Loucy (cell line): ENCODE measurements at regions not wholly inside any gene's neighbourhood (a gene's known extent, or its start where the extent isn't known, plus 50 kb on each side); places are given as distances from the start of the nearest gene placed in this dataset.

Experiments used
- H2AFZ ChIP-seq: fragments of 200-600 bp; sonication (generic); 2 replicates; pipeline ENCODE4 v1.6.0; 2016; ENCODE audit warnings: antibody characterized with exemption, mild to moderate bottlenecking, low read length, moderate library complexity
- H3F3A ChIP-seq: fragments of 200-600 bp; 2 replicates; pipeline ENCODE4 v1.6.0; 2016; ENCODE audit warnings: antibody characterized with exemption, low read depth, mild to moderate bottlenecking
- H3K27me3 ChIP-seq: fragments of 200-600 bp; sonication (generic); 2 replicates; pipeline ENCODE4 v1.6.1; 2014; ENCODE audit warnings: low read length, mild to moderate bottlenecking; ENCODE audit not compliant: insufficient read depth, poor library complexity, severe bottlenecking
- H3K36me3 ChIP-seq: fragments of 200-600 bp; sonication (generic); 2 replicates; pipeline ENCODE4 v1.6.1; 2016; ENCODE audit warnings: low read length; ENCODE audit not compliant: insufficient read depth
- H3K4me1 ChIP-seq: fragments of 200-600 bp; sonication (generic); 2 replicates; pipeline ENCODE4 v1.5.1; 2014; ENCODE audit warnings: low read length, mild to moderate bottlenecking; ENCODE audit not compliant: insufficient read depth, poor library complexity, severe bottlenecking
- H3K4me2 ChIP-seq: fragments of 200-600 bp; sonication (generic); 2 replicates; pipeline ENCODE4 v1.6.0; 2014; ENCODE audit warnings: antibody characterized with exemption, low read length, low read depth, mild to moderate bottlenecking; ENCODE audit not compliant: poor library complexity, severe bottlenecking
- H3K4me3 ChIP-seq: fragments of 200-600 bp; sonication (generic); 2 replicates; pipeline ENCODE4 v1.5.1; 2014; ENCODE audit warnings: low read length, mild to moderate bottlenecking, mixed read lengths; ENCODE audit not compliant: poor library complexity, severe bottlenecking
- H3K79me2 ChIP-seq: fragments of 200-600 bp; sonication (generic); 2 replicates; pipeline ENCODE4 v1.6.1; 2014; ENCODE audit warnings: low read length; ENCODE audit not compliant: insufficient read depth
- H3K9ac ChIP-seq: fragments of 200-600 bp; sonication (generic); 2 replicates; pipeline ENCODE4 v1.6.0; 2014; ENCODE audit warnings: mild to moderate bottlenecking, low read depth, low read length, moderate library complexity; ENCODE audit not compliant: poor library complexity, severe bottlenecking
- H3K9me2 ChIP-seq: fragments of 200-600 bp; sonication (generic); replicated peaks from 2 replicates; pipeline ENCODE4 v1.6.1; 2016; ENCODE audit warnings: low read depth, low read length, mixed read lengths
- H3K9me3 ChIP-seq: fragments of 200-600 bp; sonication (generic); 2 replicates; pipeline ENCODE4 v1.6.1; 2014; ENCODE audit warnings: mild to moderate bottlenecking, antibody characterized with exemption, low read length, low read depth; ENCODE audit not compliant: insufficient read depth
- H4K20me1 ChIP-seq: fragments of 200-600 bp; sonication (generic); 2 replicates; pipeline ENCODE4 v1.6.0; 2014; ENCODE audit warnings: antibody characterized with exemption, low read length, mild to moderate bottlenecking; ENCODE audit not compliant: insufficient read depth, poor library complexity, severe bottlenecking
- EZH2phosphoT487 ChIP-seq: fragments of 200-600 bp; IDR thresholded peaks from 2 replicates; pipeline ENCODE4 v1.6.1; 2018; ENCODE audit warnings: antibody characterized with exemption, mild to moderate bottlenecking, moderate library complexity, borderline replicate concordance
- TF ChIP-seq, protein P1 (sequence below): fragments of 200-600 bp; sonication (generic); conservative IDR thresholded peaks from 2 replicates; pipeline ENCODE4 v1.5.1; 2014; ENCODE audit warnings: mild to moderate bottlenecking, antibody characterized with exemption, low read length

GRCh38 chr6:154901876-154902552 lies 93.1 kb upstream of the TIAM2 start:
- H3K79me2 ChIP-seq: no peaks in the 10 kb centered on the region
- H3K9me2 ChIP-seq: no peaks in the 10 kb centered on the region
- no peak for TF ChIP-seq EZH2phosphoT487
- TF ChIP-seq, protein P1, sequence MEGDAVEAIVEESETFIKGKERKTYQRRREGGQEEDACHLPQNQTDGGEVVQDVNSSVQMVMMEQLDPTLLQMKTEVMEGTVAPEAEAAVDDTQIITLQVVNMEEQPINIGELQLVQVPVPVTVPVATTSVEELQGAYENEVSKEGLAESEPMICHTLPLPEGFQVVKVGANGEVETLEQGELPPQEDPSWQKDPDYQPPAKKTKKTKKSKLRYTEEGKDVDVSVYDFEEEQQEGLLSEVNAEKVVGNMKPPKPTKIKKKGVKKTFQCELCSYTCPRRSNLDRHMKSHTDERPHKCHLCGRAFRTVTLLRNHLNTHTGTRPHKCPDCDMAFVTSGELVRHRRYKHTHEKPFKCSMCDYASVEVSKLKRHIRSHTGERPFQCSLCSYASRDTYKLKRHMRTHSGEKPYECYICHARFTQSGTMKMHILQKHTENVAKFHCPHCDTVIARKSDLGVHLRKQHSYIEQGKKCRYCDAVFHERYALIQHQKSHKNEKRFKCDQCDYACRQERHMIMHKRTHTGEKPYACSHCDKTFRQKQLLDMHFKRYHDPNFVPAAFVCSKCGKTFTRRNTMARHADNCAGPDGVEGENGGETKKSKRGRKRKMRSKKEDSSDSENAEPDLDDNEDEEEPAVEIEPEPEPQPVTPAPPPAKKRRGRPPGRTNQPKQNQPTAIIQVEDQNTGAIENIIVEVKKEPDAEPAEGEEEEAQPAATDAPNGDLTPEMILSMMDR: no peak
- H3F3A ChIP-seq: no peaks in the 10 kb centered on the region
- no peaks in the 10 kb centered on the region for H3K36me3 ChIP-seq
- H4K20me1 ChIP-seq: no peaks in the 10 kb centered on the region
- H3K9me3 ChIP-seq: no peaks in the 10 kb centered on the region
- H3K4me3 ChIP-seq: no peak overlapping the region
- H3K4me1 ChIP-seq: no peaks in the 10 kb centered on the region
- no peak overlapping the region for H3K9ac ChIP-seq
- no peaks in the 10 kb centered on the region for H3K27me3 ChIP-seq
- no peak overlapping the region for H3K4me2 ChIP-seq
- no peak overlapping the region for H2AFZ ChIP-seq

DNA sequence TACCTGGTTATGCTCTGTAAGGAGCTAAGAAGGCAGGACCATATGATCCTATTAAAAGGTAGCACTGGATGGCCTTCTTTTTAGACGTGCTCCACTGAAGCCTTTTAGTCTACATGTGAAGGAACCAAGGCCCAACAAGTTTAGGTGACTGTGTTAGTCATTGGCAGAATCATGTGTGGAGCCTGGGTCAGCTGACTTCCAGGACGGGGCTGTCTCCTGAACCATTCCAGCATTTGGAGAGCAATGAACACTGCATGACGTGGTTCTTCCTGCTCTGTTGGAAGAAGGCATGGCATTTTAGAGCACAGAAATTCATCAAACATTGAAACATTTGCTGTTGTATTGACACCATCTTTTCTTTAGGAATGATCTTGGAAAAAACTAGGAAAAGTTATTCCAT lies 87.8 kb upstream of the TIAM2 start:
- no peak overlapping the region for H3K4me3 ChIP-seq

GRCh38 chr6:154908723-154909122 lies 86.4 kb upstream of the TIAM2 start:
- Histone ChIP-seq H2AFZ (no peak overlapping the region), H3K4me1 (no peaks in the 10 kb centered on the region), H3F3A (no peaks in the 10 kb centered on the region), H3K79me2 (no peaks in the 10 kb centered on the region), H3K9me3 (no peaks in the 10 kb centered on the region), H3K4me3 (no peak overlapping the region), H3K9ac (no peak overlapping the region), H3K36me3 (no peaks in the 10 kb centered on the region; the same call in 1 of the 2 replicates), H3K4me2 (no peak overlapping the region), H3K27me3 (no peaks in the 10 kb centered on the region), H4K20me1 (no peaks in the 10 kb centered on the region), H3K9me2 (no peaks in the 10 kb centered on the region)
- TF ChIP-seq EZH2phosphoT487: no peak
- TF ChIP-seq, protein P1: no peak

More for the DNA sequence above, 87.8 kb upstream of the TIAM2 start:
- Histone ChIP-seq H3K4me1 (no peaks in the 10 kb centered on the region), H3K4me2 (no peak overlapping the region), H3K9me2 (no peaks in the 10 kb centered on the region), H3K9me3 (no peaks in the 10 kb centered on the region), H4K20me1 (no peaks in the 10 kb centered on the region), H3K36me3 (no peaks in the 10 kb centered on the region; the same call in 1 of the 2 replicates), H3F3A (no peaks in the 10 kb centered on the region), H3K9ac (no peak overlapping the region), H2AFZ (no peak overlapping the region), H3K27me3 (no peaks in the 10 kb centered on the region), H3K79me2 (no peaks in the 10 kb centered on the region)
- TF ChIP-seq EZH2phosphoT487: no peak
- TF ChIP-seq, protein P1: no peak
